ENCODE measurements at regions not wholly inside any gene's neighbourhood (a gene's known extent, or its start where the extent isn't known, plus 50 kb on each side); places are given as distances from the start of the nearest gene placed in this dataset.

DNA sequence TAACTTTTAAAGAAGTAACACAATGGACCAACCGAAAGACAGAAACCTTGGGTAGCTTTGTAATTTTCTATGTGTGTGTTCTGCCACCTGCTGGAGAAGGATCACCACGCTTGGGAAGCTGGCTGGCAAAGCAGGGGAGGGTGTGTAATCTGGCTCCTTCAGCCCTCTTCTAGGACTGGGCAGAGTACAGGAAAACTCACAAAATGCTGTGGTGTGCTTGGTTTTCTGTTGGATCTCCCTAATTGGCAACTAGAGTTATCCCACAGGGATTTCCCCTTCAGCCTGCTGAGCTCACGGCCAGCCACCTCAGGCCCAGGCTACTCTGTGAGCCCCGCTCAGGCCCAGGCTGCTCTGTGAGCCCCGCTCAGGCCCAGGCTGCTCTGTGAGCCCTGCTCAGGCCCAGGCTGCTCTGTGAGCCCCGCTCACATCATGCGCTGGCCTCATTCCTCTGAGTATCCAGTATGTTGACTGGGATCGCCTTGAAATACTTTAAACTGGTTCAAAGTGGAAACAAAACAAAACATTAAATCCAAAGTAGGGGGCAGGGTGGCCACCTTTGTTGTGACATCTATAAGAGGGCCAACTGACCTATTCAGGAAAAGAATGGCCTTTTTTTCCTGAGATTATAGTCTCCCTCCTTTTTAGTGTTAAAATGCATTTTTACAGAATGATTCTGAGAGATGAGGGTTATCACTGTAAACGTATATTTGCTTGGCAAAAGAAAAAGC, 52.0 kb upstream of the RNU6-8 start:
- DNase-seq: peak; percentile 60

GRCh38 chr14:32255789-32256188, 52.7 kb upstream of the RNU6-8 start:
- DNase-seq: no peak

DNA sequence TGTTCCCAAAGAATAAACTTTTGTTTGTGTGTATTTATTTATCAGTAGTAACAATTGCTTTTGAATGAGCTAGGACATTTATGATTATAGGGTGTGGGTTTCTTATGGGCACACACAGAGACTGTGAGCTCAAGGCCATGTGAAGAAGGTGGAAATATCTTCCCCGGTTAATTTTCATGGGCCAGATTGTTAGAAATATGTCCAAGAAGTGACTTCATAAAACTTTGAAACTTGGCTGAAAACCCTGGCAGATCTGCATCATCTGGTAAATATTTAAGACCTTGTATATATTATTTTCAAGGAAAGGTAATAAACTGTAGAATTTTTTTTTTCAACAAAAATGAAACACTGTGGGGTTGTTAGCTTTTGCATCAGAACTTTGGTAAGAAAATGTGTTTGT, 53.5 kb upstream of the RNU6-8 start:
- no peak for DNase-seq

GRCh38 chr14:32258336-32258993, 55.4 kb upstream of the RNU6-8 start:
- DNase-seq: peak; percentile 66

- peak; percentile 4 for DNase-seq
These were observed 56.4 kb upstream of the RNU6-8 start for GRCh38 chr14:32259368-32260013.

DNA sequence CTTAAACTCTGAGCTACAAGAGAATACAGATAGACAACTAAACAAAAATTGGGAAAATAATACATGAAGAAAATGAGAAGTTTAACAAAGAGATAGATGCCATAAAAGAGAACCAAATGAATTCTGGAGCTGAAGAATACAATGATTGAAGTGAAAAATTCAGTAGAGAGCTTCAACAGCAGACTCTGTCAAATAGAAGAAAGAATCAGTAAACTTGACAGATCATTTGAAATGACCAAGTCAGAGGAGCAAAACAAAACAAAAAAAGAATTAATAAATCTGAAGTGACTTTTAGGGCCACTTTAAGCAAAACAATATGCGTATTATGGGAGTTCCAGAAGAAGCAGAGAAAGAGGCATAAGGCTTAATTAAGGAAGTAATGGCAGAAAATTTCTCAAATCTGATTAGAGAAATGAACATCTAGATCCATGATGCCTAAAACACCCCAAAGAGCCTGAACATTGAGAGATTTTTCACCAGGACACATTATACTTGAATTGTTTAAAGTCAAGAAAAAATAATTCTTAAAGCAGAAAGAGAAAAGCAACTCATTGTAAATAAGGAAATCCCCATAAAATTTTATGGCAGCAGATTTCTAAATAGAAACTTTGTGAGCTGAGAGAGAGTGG, 61.0 kb upstream of the RNU6-8 start:
- DNase-seq: no peak

DNA sequence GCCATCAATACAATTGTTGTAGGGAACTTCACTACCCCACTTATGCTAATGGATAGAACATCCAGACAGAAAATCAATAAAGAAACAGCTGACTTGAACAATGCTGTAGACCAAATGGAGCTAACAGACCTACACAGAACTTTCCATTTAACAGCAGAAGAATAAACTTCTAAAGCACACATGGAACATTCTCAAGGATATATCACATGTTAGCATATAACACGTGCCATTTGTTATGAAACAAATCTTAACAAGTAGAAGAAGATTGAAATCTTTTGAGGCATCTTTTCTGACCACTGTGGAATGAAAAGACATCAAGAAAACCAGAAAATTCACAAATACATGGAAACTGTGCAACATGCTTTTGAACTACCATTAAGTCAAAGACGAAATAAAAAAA, 62.5 kb upstream of the RNU6-8 start:
- DNase-seq: no peak

DNA sequence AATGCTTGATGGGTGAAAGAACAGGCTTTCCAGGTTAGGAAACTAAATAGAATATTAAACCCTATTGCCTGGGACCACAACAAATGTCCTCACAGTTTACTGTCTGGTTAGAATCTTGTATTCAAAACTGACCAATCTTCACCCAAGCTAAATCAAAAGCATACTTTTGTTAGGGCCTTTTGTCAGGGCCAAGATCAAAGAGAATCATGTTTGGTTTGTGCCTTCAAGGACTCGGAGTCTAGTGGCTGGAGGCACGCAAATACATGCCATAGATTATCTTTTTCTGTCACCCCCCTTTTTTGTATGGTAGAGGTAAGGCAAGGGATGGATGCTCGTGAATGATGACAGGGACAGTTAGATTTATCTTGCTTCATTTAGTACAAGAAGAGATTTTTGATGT, 51.1 kb upstream of the AKAP6 start:
- DNase-seq: no peak

All from NCI-H2227 treated with DMSO at 0.1 percent for 48 hours (cell line).